AG09309 (cell line): ENCODE measurements at regions not wholly inside any gene's neighbourhood (a gene's known extent, or its start where the extent isn't known, plus 50 kb on each side); places are given as distances from the start of the nearest gene placed in this dataset.
A peak's percentile ranks its signal among the peaks of the same experiment; 100 is the strongest.

Experiments
- DNase-seq: peaks from one replicate; pipeline ENCODE4 v3.0.0-alpha.2; 2010; ENCODE audit warnings: low read depth
- H3K4me3 ChIP-seq: 2 replicates; pipeline ENCODE4 v1.5.1; 2011; ENCODE audit warnings: mild to moderate bottlenecking, low read depth, low read length, moderate library complexity; ENCODE audit not compliant: control insufficient read depth
- CTCF ChIP-seq: IDR thresholded peaks from 2 replicates; pipeline ENCODE4 v1.5.1; 2011; ENCODE audit warnings: mild to moderate bottlenecking, low read depth, low read length, inconsistent platforms; ENCODE audit not compliant: insufficient read depth, control insufficient read depth; ENCODE audit errors: missing control alignments

DNA sequence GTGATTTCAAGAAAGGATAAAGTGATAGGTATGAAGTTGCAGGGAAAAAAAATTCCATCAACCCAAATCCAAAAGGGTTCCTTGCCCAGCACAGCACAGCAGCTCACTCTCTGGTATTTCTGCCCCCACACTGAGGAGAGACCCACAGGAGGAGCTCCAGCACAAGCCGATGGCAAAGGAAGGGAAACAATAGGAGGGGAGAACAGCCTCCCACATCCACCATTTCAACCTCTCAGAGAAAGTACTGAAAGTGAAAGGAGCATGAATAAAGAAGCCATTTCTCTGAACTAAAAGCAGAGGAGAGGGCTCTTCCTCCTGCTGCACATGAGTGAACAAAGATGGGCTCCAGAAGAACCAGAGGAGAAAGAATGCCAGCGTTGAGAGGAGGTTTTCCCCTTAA, 54.9 kb upstream of the ZSWIM6 start:
- TF ChIP-seq CTCF, result peak; percentile 49
- no peak overlapping the region for H3K4me3 ChIP-seq
- DNase-seq, result no peak

DNA sequence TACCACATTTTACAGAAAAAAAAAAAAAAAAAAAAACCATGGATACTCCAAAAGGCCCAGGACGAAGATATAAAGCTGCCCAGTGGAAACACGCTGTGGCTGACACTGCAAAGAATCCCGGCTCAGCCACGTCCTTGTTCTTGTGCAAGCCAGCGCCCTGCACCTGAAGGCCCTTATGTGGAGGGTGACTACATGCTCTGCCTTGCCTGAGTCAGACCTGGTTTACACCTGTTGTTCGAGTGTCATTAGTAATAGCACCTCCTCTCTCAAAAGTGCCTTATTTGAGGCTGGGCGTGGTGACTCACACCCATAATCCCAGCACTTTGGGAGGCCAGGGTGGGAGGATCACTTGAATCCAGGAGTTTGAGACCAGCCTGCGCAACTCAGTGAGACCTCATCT, 54.3 kb upstream of the ZSWIM6 start:
- no peak for TF ChIP-seq CTCF
- no peak overlapping the region for H3K4me3 ChIP-seq
- DNase-seq, result no peak

GRCh38 chr5:61279725-61280124, 52.3 kb upstream of the ZSWIM6 start:
- no peak for TF ChIP-seq CTCF
- H3K4me3 ChIP-seq, result no peak overlapping the region
- DNase-seq, result no peak

GRCh38 chr5:61280205-61280604, 51.9 kb upstream of the ZSWIM6 start:
- TF ChIP-seq CTCF, result no peak
- no peak for DNase-seq
- no peak overlapping the region for H3K4me3 ChIP-seq

GRCh38 chr5:61280761-61281427, 51.2 kb upstream of the ZSWIM6 start:
- no peak overlapping the region for H3K4me3 ChIP-seq
- no peak for TF ChIP-seq CTCF
- DNase-seq, result no peak

DNA sequence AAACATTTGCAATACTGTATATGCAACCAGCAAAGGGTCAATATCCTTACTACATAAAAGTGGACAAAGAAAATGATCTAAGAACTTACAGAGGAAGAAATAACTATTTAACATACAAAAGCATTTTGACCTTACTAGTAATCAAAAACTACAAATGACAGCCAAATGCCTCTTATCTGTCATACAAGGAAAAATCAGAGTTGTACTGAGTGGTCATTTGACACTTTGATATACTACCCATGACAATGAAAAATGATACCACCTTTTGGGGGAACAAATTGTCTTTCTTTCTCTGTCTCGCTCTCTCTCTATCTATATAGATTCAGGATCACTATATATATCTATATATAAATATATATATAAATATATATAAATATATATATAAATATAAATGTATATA, 50.4 kb upstream of the ZSWIM6 start:
- no peak overlapping the region for H3K4me3 ChIP-seq
- DNase-seq, result no peak
- TF ChIP-seq CTCF, result no peak
